CD4-positive, CD25-positive, alpha-beta regulatory T cell (primary cell): ENCODE measurements at regions not wholly inside any gene's neighbourhood (a gene's known extent, or its start where the extent isn't known, plus 50 kb on each side); places are given as distances from the start of the nearest gene placed in this dataset.

ENCODE experiments used
- ATAC-seq, 2 donors: fragments of 150-1000 bp; cut with Tn5 transposase; one replicate each; pipeline ENCODE4 v1.10.0; 2021; ENCODE audit warnings: low read depth in 2 of 2, moderate number of reproducible peaks in 2 of 2, moderate library complexity in 1 of 2
- DNase-seq, 3 donors: peaks; one replicate each; pipeline versions ENCODE4 v3.0.0 to v3.0.0-alpha.2; 2012 to 2022; ENCODE audit warnings: mixed read lengths in 1 of 3
- H3K27ac ChIP-seq: one replicate; pipeline ENCODE4 v1.7.0; 2013; ENCODE audit warnings: mild to moderate bottlenecking, low read length; ENCODE audit not compliant: insufficient read depth, poor library complexity, severe bottlenecking
- H3K27me3 ChIP-seq: one replicate; pipeline ENCODE4 v1.7.0; 2013; ENCODE audit warnings: low read length; ENCODE audit not compliant: control insufficient read depth, insufficient read depth
- H3K36me3 ChIP-seq: one replicate; pipeline ENCODE4 v1.7.0; 2013; ENCODE audit warnings: mild to moderate bottlenecking, low read length, moderate library complexity; ENCODE audit not compliant: control insufficient read depth, insufficient read depth
- H3K4me1 ChIP-seq: 2 replicates; pipeline ENCODE4 v1.7.0; 2013; ENCODE audit warnings: mild to moderate bottlenecking, low read length; ENCODE audit not compliant: insufficient read depth, control insufficient read depth, poor library complexity, severe bottlenecking
- H3K4me3 ChIP-seq: one replicate; pipeline ENCODE4 v1.7.0; 2013; ENCODE audit warnings: low read depth, mild to moderate bottlenecking, low read length, moderate library complexity
- H3K9me3 ChIP-seq, 2 experiments: 1 replicate in 1 of 2; 2 replicates in 1 of 2; pipeline ENCODE4 v1.7.0; 2013; ENCODE audit warnings: low read length in 2 of 2, mild to moderate bottlenecking in 1 of 2, moderate library complexity in 1 of 2; ENCODE audit not compliant: control insufficient read depth in 2 of 2
- H3K27ac Mint-ChIP-seq, 3 donors: one replicate each; pipeline ENCODE4 v1.8.0; 2020 to 2022; ENCODE audit warnings: mild to moderate bottlenecking in 3 of 3, mixed read lengths in 3 of 3, moderate library complexity in 2 of 3
- H3K27me3 Mint-ChIP-seq: one replicate; pipeline ENCODE4 v1.8.0; 2022; ENCODE audit warnings: mild to moderate bottlenecking, mixed read lengths
- H3K36me3 Mint-ChIP-seq: one replicate; pipeline ENCODE4 v1.8.0; 2020; ENCODE audit warnings: mixed read lengths
- H3K4me1 Mint-ChIP-seq, 4 donors: one replicate each; pipeline ENCODE4 v1.8.0; 2020 to 2022; ENCODE audit warnings: mixed read lengths in 4 of 4, mild to moderate bottlenecking in 1 of 4
- H3K4me3 Mint-ChIP-seq, 4 donors: one replicate each; pipeline ENCODE4 v1.8.0; 2020 to 2022; ENCODE audit warnings: mild to moderate bottlenecking in 4 of 4, mixed read lengths in 4 of 4, moderate library complexity in 3 of 4
- H3K9me3 Mint-ChIP-seq, 7 donors: one replicate each; pipeline ENCODE4 v1.8.0; 2020 to 2022; ENCODE audit warnings: mixed read lengths in 7 of 7, mild to moderate bottlenecking in 3 of 7, moderate library complexity in 2 of 7

DNA sequence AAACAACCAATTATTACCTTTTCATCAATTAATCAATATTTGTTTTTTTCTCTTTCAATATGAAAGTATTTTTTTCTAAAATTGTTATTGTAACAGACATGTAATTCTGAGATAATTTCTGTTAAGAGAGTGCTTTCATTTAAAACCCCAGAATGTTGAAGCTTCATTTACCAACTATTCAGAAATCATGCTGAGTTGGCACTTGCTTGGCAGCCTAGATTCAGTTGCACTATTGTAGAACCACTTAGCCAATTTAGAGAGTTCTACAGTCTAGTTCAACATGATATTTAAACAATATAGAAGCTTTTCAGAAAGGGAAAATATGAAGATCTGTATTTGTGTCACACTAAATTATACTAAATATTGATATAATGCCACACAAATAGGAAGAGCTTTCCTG lies 56.1 kb upstream of the NKAIN2 start:
- Histone ChIP-seq H3K9me3 (no peaks in the 10 kb centered on the region), H3K4me1 (no peaks in the 10 kb centered on the region), H3K27ac (no peak overlapping the region), H3K36me3 (no peaks in the 10 kb centered on the region), H3K27me3 (no peaks in the 10 kb centered on the region), H3K4me3 (no peak overlapping the region)
- DNase-seq (no peak), ATAC-seq (no peak)
- Mint-ChIP-seq H3K4me1 (no peaks in the 10 kb centered on the region), H3K27me3 (no peaks in the 10 kb centered on the region), H3K4me3 (no peak overlapping the region), H3K27ac (no peak overlapping the region), H3K9me3 (peaks cover 0 to 7% (median 4%) of the 10 kb centered on the region in 7 donors), H3K36me3 (no peaks in the 10 kb centered on the region)

- Mint-ChIP-seq H3K4me3 (no peak overlapping the region), H3K27me3 (no peaks in the 10 kb centered on the region), H3K4me1 (no peaks in the 10 kb centered on the region), H3K9me3 (peaks cover 0 to 6% (median 1%) of the 10 kb centered on the region in 7 donors), H3K27ac (no peak overlapping the region), H3K36me3 (no peaks in the 10 kb centered on the region)
- no peaks in the 10 kb centered on the region for H3K27me3 ChIP-seq
- DNase-seq (no peak), ATAC-seq (no peak)
- H3K36me3 ChIP-seq: no peaks in the 10 kb centered on the region
- H3K27ac ChIP-seq: no peak overlapping the region
- no peak overlapping the region for H3K4me3 ChIP-seq
- no peaks in the 10 kb centered on the region for H3K4me1 ChIP-seq
- H3K9me3 ChIP-seq: no peaks in the 10 kb centered on the region
Observed at GRCh38 chr6:123745895-123746294, 57.8 kb upstream of the NKAIN2 start.

GRCh38 chr6:123744840-123745239 lies 58.8 kb upstream of the NKAIN2 start:
- peaks cover 0 to 5% (median 2%) of the 10 kb centered on the region in 7 donors for H3K9me3 Mint-ChIP-seq
- Histone ChIP-seq H3K27ac (no peak overlapping the region), H3K4me3 (no peak overlapping the region), H3K9me3 (no peaks in the 10 kb centered on the region), H3K27me3 (no peaks in the 10 kb centered on the region), H3K4me1 (no peaks in the 10 kb centered on the region), H3K36me3 (no peaks in the 10 kb centered on the region)
- H3K4me1 Mint-ChIP-seq: no peaks in the 10 kb centered on the region
- H3K36me3 Mint-ChIP-seq: no peaks in the 10 kb centered on the region
- no peak overlapping the region for H3K4me3 Mint-ChIP-seq
- no peak overlapping the region for H3K27ac Mint-ChIP-seq
- H3K27me3 Mint-ChIP-seq: no peaks in the 10 kb centered on the region
- DNase-seq (no peak), ATAC-seq (no peak)

DNA sequence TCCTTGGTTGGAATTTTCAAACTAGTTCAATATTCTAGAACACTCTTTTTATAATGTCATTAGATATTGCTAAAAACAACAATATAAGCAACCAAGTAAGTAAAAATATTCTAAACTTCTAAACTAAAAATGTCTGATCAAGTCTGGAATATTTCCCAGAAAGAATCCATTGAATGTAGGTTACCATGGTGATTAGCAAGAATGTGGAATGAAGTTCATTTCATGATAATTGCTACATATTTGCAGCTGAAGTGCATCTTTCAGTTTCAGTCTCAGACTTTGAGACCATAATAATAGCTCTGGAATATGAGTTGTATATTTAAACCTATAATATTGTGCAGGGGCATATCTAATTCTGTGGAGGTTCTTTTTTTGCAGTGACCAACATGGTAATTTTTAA lies 61.0 kb upstream of the NKAIN2 start:
- ATAC-seq: no peak

GRCh38 chr6:123733180-123733579 lies 70.5 kb upstream of the NKAIN2 start:
- Mint-ChIP-seq H3K9me3 (peaks cover 0 to 6% (median 4%) of the 10 kb centered on the region in 7 donors), H3K27me3 (no peaks in the 10 kb centered on the region), H3K36me3 (no peaks in the 10 kb centered on the region), H3K27ac (no peak overlapping the region), H3K4me1 (no peaks in the 10 kb centered on the region), H3K4me3 (no peak overlapping the region)
- Histone ChIP-seq H3K27ac (no peak overlapping the region), H3K4me3 (no peak overlapping the region), H3K27me3 (no peaks in the 10 kb centered on the region), H3K4me1 (no peaks in the 10 kb centered on the region), H3K36me3 (no peaks in the 10 kb centered on the region), H3K9me3 (no peaks in the 10 kb centered on the region)
- no peak for DNase-seq
- no peak for ATAC-seq

More for the DNA sequence above, 61.0 kb upstream of the NKAIN2 start:
- no peak for DNase-seq
- Histone ChIP-seq H3K9me3 (no peaks in the 10 kb centered on the region), H3K4me1 (no peaks in the 10 kb centered on the region), H3K27me3 (no peaks in the 10 kb centered on the region), H3K4me3 (no peak overlapping the region), H3K36me3 (no peaks in the 10 kb centered on the region), H3K27ac (no peak overlapping the region)
- H3K9me3 Mint-ChIP-seq: peaks cover 0 to 5% (median 2%) of the 10 kb centered on the region in 7 donors
- no peaks in the 10 kb centered on the region for H3K36me3 Mint-ChIP-seq
- H3K4me3 Mint-ChIP-seq: no peak overlapping the region
- H3K27ac Mint-ChIP-seq: no peak overlapping the region
- no peaks in the 10 kb centered on the region for H3K4me1 Mint-ChIP-seq
- H3K27me3 Mint-ChIP-seq: no peaks in the 10 kb centered on the region

DNA sequence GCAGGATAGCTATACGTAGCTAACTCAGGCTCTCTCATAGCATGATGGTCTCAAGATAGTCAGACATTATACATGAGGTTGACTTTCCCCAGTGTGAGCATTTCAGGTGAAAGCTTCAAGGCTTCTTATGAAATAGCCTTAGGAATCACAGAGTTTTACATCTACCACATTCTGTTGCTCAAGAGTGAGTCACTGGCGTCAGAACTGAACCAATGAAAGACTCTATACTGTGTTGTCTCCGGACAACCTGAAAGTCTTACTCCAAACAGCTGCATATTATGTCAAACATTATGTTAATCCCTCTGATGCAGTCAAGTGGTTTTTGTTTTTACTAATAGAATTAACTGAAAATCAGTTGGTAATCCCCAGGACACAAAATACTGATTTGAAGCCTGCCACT lies 79.8 kb upstream of the TRDN start:
- Histone ChIP-seq H3K4me1 (no peaks in the 10 kb centered on the region), H3K27ac (no peak overlapping the region), H3K27me3 (no peaks in the 10 kb centered on the region), H3K36me3 (no peaks in the 10 kb centered on the region), H3K4me3 (no peak overlapping the region), H3K9me3 (peaks cover 0 to 6% of the 10 kb centered on the region in 2 experiments)
- no peaks in the 10 kb centered on the region for H3K36me3 Mint-ChIP-seq
- peaks cover 0 to 9% (median 0%) of the 10 kb centered on the region in 7 donors for H3K9me3 Mint-ChIP-seq
- no peak for DNase-seq
- H3K27ac Mint-ChIP-seq: no peak overlapping the region
- ATAC-seq: no peak
- H3K4me1 Mint-ChIP-seq: no peaks in the 10 kb centered on the region
- no peak overlapping the region for H3K4me3 Mint-ChIP-seq
- H3K27me3 Mint-ChIP-seq: no peaks in the 10 kb centered on the region

DNA sequence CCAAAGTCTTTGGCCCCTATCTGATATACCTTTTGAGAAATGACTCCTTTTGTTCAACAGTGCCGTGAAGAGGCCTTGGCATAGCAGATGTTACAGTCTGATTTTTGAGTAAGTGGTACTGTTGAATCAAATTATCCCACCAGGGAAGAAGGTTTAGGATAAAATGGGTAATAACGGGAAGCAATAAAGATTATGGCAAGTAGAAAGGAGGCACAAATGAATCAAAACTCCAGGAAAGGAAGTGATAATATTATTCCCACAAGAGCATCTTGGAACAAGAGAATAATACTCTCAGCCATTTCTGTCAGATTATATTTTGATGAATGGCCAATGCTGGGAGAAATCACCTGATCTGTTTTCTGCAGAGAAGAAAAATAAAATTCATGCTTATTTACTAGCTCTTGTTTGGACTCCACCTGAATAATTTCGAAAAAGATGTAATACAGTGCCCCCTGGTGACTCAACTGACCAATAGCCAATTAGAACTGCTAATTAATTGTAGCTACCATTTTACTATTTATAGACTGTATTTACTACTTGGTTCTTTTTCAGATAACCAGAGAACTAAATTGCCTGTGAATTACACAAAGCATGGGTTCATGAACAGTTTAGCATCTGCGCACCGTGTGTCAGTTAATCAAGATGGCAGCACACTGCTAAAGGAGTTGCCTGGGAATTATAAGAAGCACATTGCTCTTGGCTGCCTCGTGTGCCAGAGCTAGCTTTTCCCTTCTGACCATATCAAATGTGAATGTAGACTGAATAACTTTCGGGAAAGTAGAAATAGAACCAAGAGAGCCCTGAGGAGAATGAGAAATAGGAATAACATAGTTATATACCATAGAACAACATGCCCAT lies 78.5 kb upstream of the TRDN start:
- Histone ChIP-seq H3K4me3 (no peak overlapping the region), H3K27ac (no peak overlapping the region), H3K36me3 (no peaks in the 10 kb centered on the region), H3K9me3 (peaks cover 0 to 3% of the 10 kb centered on the region in 2 experiments), H3K27me3 (no peaks in the 10 kb centered on the region), H3K4me1 (no peaks in the 10 kb centered on the region)
- DNase-seq (peak in 1 of 3 donors; percentile 1), ATAC-seq (no peak)
- H3K36me3 Mint-ChIP-seq: no peaks in the 10 kb centered on the region
- no peaks in the 10 kb centered on the region for H3K27me3 Mint-ChIP-seq
- H3K9me3 Mint-ChIP-seq: peaks cover 0 to 9% (median 0%) of the 10 kb centered on the region in 7 donors
- H3K4me1 Mint-ChIP-seq: no peaks in the 10 kb centered on the region
- no peak overlapping the region for H3K4me3 Mint-ChIP-seq
- no peak overlapping the region for H3K27ac Mint-ChIP-seq

DNA sequence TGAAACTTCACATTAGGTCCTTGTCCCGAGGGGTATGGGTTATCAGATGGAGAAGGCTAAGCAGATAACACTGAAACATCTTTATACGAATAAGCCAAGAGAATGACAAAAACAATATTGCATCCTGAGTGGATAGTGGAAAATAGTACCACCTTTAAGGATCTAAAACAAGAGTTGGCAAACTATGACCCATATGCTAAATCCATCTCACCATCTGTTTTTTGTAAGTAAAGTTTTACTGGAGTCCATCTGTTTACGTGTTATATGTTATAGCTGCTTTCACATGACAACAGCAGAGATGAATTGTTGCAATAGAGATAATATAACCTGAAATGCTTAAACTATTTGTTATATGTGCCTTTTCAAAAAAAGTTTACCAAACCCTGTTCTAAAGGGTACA lies 76.1 kb upstream of the TRDN start:
- H3K4me1 Mint-ChIP-seq: no peaks in the 10 kb centered on the region
- no peaks in the 10 kb centered on the region for H3K9me3 ChIP-seq
- ATAC-seq: no peak
- H3K27ac Mint-ChIP-seq: no peak overlapping the region
- no peaks in the 10 kb centered on the region for H3K27me3 Mint-ChIP-seq
- no peak for DNase-seq
- no peaks in the 10 kb centered on the region for H3K36me3 Mint-ChIP-seq
- peaks cover 0 to 6% (median 3%) of the 10 kb centered on the region in 7 donors for H3K9me3 Mint-ChIP-seq
- no peak overlapping the region for H3K4me3 ChIP-seq
- H3K4me1 ChIP-seq: no peaks in the 10 kb centered on the region
- H3K27me3 ChIP-seq: no peaks in the 10 kb centered on the region
- no peak overlapping the region for H3K27ac ChIP-seq
- H3K36me3 ChIP-seq: no peaks in the 10 kb centered on the region
- H3K4me3 Mint-ChIP-seq: no peak overlapping the region
